ENCODE measurements at regions not wholly inside any gene's neighbourhood (a gene's known extent, or its start where the extent isn't known, plus 50 kb on each side); places are given as distances from the start of the nearest gene placed in this dataset.
"Not testable (repeated sequence)": the region's sequence is repeated elsewhere in the genome, so short reads cannot be mapped to it uniquely, and the experiment has no call there.

DNA sequence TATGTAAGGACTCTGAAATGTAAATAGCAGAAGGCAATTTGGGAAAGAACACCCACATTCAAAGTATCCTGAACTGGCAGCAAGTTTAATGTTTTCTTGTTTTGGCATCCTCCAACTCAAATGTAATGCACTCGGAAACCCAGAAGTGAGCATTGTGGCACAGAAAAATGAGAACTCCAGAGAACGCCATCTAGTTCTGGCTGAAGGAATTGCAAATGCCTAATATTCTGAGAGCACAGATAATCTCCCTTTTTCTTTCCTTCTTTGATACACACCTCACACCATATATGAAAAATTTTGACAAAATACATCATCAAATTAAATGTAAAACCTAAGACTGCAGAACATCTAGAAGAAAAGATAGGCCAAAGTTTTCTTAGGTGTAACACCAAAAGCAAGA is 52.1 kb downstream of the PWWP3B start:
- DNase-seq = no peak

DNA sequence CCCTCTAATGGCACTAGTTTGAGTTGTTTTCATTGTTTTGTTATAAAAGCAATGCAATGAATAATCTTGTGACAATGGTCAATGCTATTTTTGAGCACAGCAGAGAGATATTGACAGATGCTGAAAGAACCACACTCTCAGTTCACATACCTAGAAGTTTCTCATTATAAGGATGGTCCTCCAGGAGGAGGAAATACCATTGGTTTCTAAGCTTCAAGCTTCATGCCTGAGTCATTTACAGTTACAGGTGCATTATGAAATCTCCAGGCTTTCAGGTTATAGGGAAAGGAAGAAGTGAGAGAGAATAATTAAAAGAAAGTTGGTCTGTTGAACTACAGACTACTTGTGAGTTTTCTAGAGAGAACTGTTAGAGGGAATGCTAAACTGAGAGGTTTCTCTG is 75.3 kb downstream of the PWWP3B start:
- DNase-seq = peak; percentile 14

DNA sequence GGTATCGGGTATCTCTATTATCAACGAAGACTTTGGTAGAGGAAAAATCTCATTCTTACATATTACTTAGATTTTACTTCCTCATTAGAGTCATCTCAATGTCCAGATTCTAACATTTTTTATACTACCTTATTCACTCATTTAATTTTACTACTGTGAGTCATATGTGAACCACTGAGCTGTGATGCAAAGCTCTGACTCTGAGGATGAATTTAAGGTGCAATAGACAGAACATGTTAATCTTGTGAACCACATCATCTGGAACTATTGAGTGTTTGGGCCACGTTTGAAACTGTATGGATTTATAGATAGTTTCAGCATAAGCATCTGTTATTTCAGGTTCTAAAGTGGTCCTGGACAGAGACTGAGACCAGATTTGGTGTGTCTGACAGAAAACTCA is 78.4 kb downstream of the PWWP3B start:
- DNase-seq = peak; percentile 9

DNA sequence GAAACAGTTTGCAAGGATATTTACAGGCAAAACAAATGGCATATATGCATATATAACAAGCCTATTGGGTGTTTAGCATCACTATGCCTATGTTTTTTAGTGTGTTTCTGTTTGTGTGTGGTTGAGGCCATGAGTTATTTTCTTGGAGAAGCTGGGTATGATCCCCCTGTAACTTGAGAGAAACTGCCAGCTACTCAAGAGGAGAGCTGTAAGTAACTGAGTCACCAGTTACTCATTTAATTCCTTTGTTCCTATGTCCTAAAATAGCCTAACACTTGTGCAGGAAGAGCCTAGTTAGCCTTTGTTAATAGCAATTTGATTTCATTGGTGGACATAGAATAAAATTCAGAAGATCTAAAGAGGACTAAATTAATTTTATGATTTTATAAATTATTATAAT is 79.1 kb downstream of the PWWP3B start:
- DNase-seq = peak; percentile 2

DNA sequence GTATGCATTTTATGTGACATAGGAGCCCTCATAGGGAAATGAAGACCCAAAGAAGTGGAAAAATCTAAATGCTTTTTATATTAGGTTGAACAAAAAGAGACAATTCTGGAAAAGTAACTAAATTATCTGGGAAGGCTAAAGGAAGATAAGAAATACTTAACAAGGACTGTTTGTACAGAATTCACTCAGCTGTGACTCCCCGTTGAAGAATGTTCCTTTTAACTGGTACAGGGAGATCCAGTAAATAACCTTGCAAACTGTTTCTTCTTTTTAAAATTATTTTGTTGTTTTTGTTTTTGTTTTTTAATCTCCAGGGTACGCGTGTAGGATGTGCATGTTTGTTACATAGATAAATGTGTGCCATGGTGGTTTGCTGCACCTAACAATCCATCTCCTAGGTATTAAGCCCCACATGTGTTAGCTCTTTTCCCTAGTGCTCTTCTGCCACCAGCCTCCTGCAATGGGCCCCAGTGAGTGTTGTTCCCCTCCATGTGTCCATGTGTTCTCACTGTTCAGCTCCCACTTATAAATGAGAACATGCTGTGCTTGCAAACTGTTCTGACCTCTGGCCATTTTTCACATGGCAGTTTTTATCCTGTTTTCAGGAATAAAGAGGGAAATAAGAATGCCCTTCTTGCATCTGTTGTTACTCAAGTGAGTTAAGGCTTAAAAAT is 81.7 kb downstream of the PWWP3B start:
- DNase-seq = no peak

DNA sequence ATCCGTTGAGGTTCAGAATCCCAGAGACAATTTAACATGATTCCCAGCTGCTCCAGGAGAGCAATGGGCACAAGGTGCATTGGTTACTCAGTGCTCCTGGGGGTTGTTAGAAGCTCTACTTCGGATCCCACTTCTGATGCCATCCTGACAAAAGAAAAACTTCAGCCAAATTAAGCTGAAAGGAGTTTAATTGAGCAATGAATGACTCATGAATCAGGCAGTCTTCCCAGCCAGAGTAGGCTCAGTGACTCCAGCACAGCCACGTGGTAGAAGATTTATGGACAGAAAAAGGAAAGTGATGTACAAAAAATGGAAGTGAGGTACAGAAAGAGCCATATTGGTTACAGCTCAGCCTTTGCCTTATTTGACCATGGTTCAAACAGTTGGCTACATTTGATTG is 95.7 kb downstream of the PWWP3B start:
- DNase-seq = peak; percentile 20

DNA sequence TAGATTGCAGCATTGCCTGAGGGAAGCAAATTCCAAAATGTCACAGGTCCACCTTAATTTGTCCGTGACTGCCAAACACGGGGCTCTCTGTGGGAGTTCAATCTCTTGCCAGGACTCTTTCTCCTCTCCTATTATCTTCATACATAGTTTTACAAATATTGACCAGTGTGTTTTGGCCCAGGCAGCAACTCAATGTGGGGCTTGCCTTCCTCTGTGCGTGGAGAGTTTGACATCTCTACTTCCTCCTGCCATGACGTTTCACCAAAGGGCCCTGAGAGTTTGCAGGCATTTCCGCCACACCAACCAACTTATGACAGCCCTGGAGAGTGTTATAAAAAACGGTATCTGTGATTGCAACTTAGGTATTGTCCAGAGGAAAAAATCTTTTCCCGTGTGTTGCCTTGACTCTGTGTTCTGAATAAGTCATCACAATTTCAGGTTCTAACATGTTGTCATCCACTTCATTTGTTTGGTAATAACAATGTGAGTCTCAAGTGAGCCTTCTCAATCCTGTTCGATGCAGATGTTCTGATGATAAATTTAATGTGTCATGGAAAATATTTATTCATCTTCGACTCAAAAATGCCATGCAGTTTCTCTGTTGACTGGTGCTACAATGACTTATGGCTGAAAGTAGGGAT is 106.0 kb downstream of the PWWP3B start:
- DNase-seq = not testable (repeated sequence)

DNA sequence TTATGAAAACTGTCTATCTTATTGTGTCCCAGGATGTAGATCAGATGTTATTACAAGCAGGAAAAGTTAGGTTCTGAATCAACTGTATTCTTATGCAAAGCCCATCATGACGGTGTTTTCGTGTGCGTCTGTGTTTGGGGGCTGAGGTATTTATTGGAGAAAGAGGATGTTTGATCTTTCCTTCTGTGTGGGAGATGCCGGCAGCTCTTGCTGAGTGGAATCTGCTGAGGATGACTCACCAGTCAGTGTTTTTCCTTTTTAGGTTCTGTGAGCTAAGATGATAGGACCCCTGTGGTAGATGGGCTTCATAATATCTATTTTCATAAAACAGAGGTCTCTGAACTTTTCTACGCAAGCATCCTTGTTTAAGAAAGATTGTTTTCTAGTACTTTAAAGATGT is 107.1 kb downstream of the PWWP3B start:
- not testable (repeated sequence) for DNase-seq

DNA sequence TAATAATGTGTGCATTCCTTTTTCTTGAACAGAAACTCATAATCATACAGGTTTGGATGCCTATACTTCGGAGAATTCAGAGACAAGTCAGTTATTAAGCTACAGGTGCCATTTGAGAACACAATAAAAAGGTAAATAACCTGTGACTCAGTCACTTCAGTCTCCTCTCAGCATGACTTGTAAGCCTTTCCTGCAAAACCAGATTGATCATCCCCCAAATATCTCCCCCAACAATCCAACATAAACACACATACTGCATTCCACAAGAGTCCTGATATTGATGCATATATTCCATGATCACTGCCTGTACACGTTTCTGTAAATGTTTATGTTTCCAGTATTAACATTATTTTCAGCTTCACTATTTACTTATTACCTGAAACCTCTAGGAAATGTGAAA is 110.8 kb downstream of the PWWP3B start:
- no peak for DNase-seq

DNA sequence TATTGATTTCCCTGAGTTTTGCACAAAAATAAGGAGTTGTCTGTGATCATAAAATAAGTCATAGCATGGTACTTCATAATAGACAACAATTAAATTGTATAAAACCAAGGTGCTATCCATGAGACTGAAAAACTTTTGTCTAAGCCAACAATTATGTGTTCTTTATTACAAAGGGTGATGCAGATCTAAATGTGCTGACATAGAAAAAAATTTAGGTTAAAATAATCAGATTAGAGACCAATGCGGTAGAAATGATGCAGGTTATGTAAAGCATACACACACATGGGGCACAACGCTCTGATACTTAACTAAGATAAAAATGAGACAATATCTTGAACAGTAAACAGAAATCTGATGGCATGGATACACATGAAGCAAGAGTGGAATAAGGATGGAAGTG is 113.3 kb downstream of the PWWP3B start:
- DNase-seq = no peak

DNA sequence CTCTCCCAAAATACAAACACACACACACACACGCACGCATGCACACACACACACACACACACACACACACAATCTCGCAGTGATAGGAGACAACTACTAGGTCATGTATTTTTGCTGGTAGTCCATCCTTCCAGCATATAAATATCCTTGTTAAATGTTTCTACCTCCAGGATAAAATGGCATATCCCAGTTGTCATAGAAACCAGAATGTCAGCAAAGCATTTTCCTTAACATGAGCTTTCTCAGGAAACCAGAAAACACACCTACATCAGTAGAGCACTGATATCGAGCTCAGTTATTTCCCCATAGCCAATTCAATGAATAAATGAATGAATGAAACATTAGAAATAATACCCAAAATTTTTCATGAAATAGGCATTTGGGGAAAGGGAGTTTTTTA is 115.7 kb downstream of the PWWP3B start:
- no peak for DNase-seq

DNA sequence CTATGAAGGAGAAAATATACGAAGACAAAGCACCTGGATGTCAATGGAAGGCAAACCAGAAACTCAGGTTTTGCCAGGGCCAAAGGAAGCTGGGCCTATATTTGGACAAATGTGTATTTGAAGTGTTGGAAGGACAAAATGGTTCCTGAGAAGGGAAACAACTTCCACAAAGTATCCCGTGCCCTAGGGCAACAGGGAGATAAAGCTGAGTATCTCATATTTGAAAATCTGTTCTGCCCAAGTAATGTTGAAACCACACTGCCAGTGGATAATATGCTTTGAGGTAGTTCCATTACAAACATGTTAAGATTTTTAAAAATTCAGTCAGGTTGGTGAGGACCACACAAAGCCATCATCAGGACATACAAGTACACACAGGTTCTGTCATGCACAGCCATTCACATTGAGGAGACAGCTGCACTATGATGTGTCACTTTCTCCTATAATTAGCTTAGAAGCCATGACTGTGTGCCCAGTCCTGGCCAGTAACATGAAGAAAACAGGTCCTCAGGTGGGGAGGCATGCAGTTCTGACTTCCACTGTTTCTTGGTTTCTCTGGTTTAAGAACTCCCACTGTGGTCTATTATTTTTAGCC is 116.4 kb downstream of the PWWP3B start:
- no peak for DNase-seq

DNA sequence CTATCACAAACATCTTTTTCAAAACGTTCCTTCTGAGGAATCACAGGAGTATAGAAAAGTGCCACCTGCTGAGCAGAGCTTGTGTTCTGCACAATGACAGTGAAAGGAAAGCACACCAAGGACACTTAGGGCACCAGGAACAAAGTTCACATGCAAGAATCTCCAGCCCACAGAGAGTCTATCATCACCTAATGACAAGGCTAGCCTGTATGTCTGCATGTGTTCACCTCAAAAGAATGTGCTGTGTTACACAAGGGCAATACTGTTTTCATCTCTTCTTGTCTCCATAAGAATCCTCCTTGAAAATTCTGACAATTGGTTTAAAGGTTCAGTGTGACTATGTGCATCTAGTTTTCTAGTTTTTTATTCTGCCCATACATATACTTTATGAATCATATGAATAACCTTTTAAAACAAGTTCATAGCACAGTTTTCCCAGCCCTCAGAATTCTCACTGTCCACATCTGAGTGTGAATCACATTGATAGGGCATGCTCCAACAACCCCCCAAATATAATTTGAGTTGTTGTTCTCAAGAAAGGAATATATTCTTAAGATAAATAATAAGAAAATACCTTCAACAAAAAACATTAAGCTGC is 118.0 kb downstream of the PWWP3B start:
- DNase-seq = peak; percentile 32

DNA sequence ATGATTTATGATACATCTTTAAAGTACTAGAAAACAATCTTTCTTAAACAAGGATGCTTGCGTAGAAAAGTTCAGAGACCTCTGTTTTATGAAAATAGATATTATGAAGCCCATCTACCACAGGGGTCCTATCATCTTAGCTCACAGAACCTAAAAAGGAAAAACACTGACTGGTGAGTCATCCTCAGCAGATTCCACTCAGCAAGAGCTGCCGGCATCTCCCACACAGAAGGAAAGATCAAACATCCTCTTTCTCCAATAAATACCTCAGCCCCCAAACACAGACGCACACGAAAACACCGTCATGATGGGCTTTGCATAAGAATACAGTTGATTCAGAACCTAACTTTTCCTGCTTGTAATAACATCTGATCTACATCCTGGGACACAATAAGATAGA is 122.7 kb downstream of the PWWP3B start:
- not testable (repeated sequence) for DNase-seq

DNA sequence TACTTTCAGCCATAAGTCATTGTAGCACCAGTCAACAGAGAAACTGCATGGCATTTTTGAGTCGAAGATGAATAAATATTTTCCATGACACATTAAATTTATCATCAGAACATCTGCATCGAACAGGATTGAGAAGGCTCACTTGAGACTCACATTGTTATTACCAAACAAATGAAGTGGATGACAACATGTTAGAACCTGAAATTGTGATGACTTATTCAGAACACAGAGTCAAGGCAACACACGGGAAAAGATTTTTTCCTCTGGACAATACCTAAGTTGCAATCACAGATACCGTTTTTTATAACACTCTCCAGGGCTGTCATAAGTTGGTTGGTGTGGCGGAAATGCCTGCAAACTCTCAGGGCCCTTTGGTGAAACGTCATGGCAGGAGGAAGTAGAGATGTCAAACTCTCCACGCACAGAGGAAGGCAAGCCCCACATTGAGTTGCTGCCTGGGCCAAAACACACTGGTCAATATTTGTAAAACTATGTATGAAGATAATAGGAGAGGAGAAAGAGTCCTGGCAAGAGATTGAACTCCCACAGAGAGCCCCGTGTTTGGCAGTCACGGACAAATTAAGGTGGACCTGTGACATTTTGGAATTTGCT is 123.8 kb downstream of the PWWP3B start:
- not testable (repeated sequence) for DNase-seq

DNA sequence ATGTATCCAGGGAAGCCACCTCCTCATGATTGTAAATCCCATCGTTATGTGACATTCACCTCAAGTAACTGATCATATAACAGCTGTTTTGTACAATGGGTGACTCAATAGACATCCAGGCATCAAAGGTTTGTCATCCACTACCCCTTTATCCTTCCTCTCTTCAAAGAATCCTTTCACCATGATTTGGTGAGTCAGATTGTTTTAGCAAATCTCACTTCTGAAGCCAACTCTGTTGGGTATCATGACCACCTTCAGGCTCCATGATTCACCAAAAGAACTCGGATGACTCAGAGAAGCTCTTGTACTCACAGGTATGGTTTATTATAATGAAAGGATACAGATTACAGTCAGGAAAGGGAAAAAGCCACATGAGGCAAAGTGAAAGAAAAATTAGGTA is 132.1 kb downstream of the PWWP3B start:
- DNase-seq = peak; percentile 57

DNA sequence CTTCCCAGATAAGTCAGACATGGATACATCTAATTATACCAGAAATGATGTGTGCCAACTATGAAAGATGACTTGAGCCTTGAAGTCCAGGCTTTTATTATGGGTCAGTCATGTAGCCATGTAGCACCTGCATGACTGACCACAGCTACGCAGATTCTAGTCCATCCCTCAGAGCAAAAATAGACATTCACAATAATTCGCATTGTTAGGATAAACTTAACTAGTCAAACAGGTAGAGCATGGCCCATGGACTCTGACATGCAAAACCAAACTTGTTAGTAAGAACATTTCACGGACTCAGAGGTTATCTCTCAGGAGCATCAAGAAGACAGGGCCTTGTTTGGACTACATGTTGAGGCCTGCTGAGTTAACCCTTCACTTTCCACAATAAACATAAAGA is 132.6 kb downstream of the PWWP3B start:
- no peak for DNase-seq

DNA sequence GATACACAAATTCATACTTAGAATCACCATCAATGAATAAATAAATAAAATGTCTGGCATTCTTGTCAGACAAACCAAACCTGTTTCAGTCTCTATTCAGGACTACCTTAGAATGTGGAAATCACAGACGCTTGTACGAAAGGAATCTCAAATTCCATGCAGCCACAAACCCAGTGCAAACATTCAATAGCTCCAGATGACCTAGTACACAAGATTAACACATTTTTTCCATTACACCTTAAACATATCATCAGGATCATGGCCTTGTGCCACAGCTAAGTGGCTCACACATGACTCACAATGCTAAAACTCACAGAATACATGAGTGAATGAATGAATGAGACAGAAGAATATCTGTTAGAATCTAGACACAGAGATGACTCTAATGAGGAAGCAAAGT is 134.2 kb downstream of the PWWP3B start:
- DNase-seq = peak; percentile 64

DNA sequence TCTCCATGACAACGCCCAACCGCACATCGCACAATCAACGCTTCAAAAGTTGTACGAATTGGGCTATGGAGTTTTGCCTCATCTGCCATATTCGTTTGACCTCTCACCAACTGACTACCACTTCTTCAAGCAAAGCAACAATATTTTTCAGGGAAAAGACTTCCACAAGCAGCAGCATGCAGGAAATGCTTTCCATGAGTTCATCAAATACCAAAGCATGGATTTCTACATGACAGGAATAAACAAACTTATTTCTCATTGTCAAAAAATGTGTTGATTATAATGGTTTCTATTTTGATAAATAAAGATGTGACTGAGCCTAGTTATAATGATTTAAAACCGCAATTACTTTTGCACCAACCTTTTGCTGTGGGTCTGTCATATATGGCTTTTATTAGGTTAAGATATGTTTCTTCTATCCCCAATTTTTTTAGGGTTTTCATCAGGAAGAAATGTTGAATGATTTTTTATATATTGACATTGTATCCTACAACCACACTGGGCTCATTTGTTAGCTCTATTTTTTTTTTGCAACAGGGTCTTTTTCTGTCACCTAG is 138.4 kb downstream of the PWWP3B start:
- DNase-seq = no peak

DNA sequence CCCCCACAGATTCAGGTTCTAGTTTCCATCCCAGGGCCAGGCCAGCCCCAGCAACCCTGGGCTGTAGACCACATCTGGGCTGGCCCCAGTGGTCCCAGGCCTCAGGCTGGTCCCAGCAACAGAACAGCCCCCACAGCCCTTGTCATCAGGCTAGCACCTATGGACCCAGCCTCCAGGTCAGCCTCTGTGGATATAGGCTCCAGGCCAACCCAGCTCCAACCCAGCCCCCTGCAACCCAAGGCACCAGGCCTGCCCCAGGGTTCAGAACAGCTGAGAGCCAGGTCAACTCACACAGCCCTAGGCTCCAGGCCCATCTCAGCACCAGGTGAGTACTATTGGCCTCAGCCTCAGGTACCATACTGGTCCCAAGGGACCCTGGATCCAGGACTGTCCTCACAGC is 155.3 kb downstream of the PWWP3B start:
- DNase-seq = no peak

DNA sequence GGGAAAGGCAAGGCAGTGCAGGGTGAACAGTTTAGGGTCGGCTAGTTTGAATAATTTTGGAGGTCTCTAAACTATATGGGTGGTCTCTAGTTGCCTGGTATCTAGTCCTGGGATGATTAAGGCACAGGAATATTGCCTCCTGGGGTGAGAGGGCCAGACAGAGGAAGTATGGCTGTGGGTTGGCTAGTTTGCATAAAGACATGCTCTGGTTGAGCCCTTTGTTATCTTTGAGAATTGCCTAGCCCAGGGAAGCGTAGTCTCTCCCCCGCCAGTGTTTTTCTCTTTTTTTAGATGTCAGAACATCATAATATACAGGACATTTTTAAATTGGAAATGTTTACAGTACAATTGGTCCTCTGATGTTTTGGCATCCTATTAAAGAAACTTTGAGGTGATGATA is 163.5 kb downstream of the PWWP3B start:
- DNase-seq = no peak

DNA sequence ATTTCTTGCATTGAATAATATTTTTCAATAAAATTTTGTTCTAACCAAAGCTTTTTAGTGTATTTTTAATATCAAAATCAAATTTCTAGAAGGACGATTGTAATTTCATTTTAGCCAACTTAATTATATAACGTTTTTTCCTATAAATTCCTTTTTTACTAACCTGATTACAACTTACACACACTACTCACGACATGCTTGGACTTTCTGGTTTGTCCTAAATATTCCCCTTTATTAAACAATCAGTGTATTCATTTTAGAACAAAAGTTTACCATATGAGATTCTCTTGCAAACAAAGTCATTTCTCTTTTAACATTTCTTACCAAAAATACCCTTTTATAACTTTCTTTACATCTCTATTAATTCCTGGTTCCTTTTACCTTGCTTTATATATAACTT is 173.7 kb downstream of the PWWP3B start:
- DNase-seq = no peak

DNA sequence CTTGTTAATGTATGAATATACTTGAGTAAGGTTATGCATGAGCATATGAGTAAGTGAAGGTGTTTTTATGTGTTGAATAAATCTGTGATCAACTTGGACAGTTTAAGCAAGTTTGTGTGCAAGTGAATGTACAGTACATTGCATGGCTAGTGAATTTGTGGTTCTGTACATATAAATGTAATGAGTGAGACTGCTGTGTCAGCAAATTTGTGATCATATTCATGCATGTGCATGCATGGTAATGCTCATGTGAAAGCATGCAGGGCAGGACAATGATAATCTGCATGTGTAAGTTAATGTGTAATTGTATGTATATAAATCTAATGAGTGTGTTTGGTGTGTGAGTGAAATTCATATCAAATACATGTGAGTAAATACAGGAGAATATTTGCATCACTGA is 188.5 kb downstream of the PWWP3B start:
- no peak for DNase-seq
